K562 (cell line): ENCODE measurements at regions not wholly inside any gene's neighbourhood (a gene's known extent, or its start where the extent isn't known, plus 50 kb on each side); places are given as distances from the start of the nearest gene placed in this dataset.

Experiments
- ATAC-seq: fragments of 200-7000 bp; cut with Tn5 transposase; 3 replicates; pipeline ENCODE4 v1.9.1; 2020; ENCODE audit warnings: moderate library complexity
- BruUV-seq: library from RNA; stranded (reverse); fragments of 400-500 nt; replicated peaks from 2 replicates; lab custom pipeline; 2021; lab: Mats Ljungman, UMichigan
- CTCF ChIA-PET: fragments of 300-600 bp; formaldehyde crosslinking; extraction: SDS; loops from one replicate; lab custom pipeline; 2021; ENCODE audit warnings: low intra/inter-chr PET ratio; lab: Yijun Ruan, JAX
- POLR2A ChIA-PET: fragments of 300-600, 350-650 bp; sonication (Branson Sonifier 250); formaldehyde crosslinking; extraction: SDS; loops from one replicate; lab custom pipeline; 2021; ENCODE audit warnings: antibody characterized with exemption, inconsistent platforms; lab: Yijun Ruan, JAX
- DNase-seq, 4 experiments: peaks; one replicate each; pipeline versions ENCODE4 v3.0.0 to v3.0.0-alpha.2; 2011 to 2018; ENCODE audit warnings: low spot score in 3 of 4, mixed read lengths in 3 of 4; ENCODE audit errors: extremely low read depth in 1 of 4
- FAIRE-seq: peaks from 2 replicates; lab custom pipeline; 2011; peaks lifted over from hg19 to GRCh38; lab: Jason Lieb, UNC
- H2AFZ ChIP-seq: 2 replicates; pipeline ENCODE4 v1.6.0; 2011; ENCODE audit warnings: low read depth, low read length, control low read depth, inconsistent platforms
- H3K27ac ChIP-seq: fragments of 200-600 bp; 3 replicates; pipeline ENCODE4 v1.8.0; 2011; ENCODE audit warnings: low read depth, mild to moderate bottlenecking, control low read depth, inconsistent platforms, low read length, moderate library complexity, mixed read lengths; ENCODE audit errors: extremely low read depth
- H3K27me3 ChIP-seq, 2 experiments: fragments of 300-600 bp in 1 of 2; 2 replicates in 1 of 2; 3 replicates in 1 of 2; pipeline versions ENCODE4 v1.6.0 to v1.8.0; 2011; ENCODE audit warnings: inconsistent platforms in 2 of 2, low read length in 2 of 2, mild to moderate bottlenecking in 1 of 2, mixed read lengths in 1 of 2, moderate library complexity in 1 of 2; ENCODE audit not compliant: control insufficient read depth in 2 of 2, insufficient read depth in 2 of 2
- H3K36me3 ChIP-seq: fragments of 300-600 bp; 3 replicates; pipeline ENCODE4 v1.8.0; 2011; ENCODE audit warnings: mild to moderate bottlenecking, low read length, inconsistent platforms; ENCODE audit not compliant: control insufficient read depth, insufficient read depth
- H3K4me1 ChIP-seq, 2 experiments: fragments of 200-600 bp in 1 of 2; replicated peaks in 1 of 2; 2 replicates in 1 of 2; 3 replicates in 1 of 2; pipeline versions ENCODE4 v1.5.1 to v1.8.0; 2011; ENCODE audit warnings: inconsistent platforms in 2 of 2, low read length in 2 of 2, mild to moderate bottlenecking in 1 of 2, mixed read lengths in 1 of 2, moderate library complexity in 1 of 2; ENCODE audit not compliant: control insufficient read depth in 2 of 2, insufficient read depth in 2 of 2
- H3K4me2 ChIP-seq: 2 replicates; pipeline ENCODE4 v1.6.1; 2011; ENCODE audit warnings: low read length, control low read depth, inconsistent platforms, mixed read lengths; ENCODE audit not compliant: insufficient read depth
- H3K4me3 ChIP-seq: fragments of 200-600 bp; sonication (generic), shearing (Covaris generic); 2 replicates; pipeline ENCODE4 v1.5.1; 2016; ENCODE audit warnings: control low read depth, inconsistent platforms
- H3K79me2 ChIP-seq: fragments of 200-600 bp; 3 replicates; pipeline ENCODE4 v1.8.0; 2011; ENCODE audit warnings: low read length, inconsistent platforms; ENCODE audit not compliant: control insufficient read depth, insufficient read depth
- H3K9ac ChIP-seq, 2 experiments: 2 replicates each; pipeline versions ENCODE4 v1.6.0 to v1.6.1; 2011; ENCODE audit warnings: low read depth in 2 of 2, low read length in 2 of 2, control low read depth in 1 of 2, inconsistent platforms in 1 of 2, mild to moderate bottlenecking in 1 of 2, mixed read lengths in 1 of 2; ENCODE audit not compliant: insufficient read depth in 1 of 2
- H3K9me1 ChIP-seq: one replicate; pipeline ENCODE4 v1.6.0; 2011; ENCODE audit warnings: inconsistent platforms, mild to moderate bottlenecking, low read length, moderate library complexity; ENCODE audit not compliant: control insufficient read depth, insufficient read depth
- H3K9me3 ChIP-seq: replicated peaks from 2 replicates; pipeline ENCODE4 v1.5.1; 2011; ENCODE audit warnings: low read depth, low read length, inconsistent platforms; ENCODE audit not compliant: control insufficient read depth, insufficient read depth
- H4K20me1 ChIP-seq: replicated peaks from 2 replicates; pipeline ENCODE4 v1.6.1; 2011; ENCODE audit warnings: low read length, inconsistent platforms, mixed read lengths; ENCODE audit not compliant: control insufficient read depth, insufficient read depth
- ARHGAP35 ChIP-seq: fragments of 450-650 bp; IDR thresholded peaks from 2 replicates; pipeline ENCODE4 v1.6.1; 2018; ENCODE audit not compliant: partially characterized antibody
- BDP1 ChIP-seq: IDR thresholded peaks from 3 replicates; pipeline ENCODE4 v1.6.1; 2011; ENCODE audit not compliant: insufficient read length, insufficient read depth
- DIDO1 ChIP-seq: fragments of 450-650 bp; IDR thresholded peaks from 2 replicates; pipeline ENCODE4 v1.6.1; 2016; ENCODE audit warnings: low read depth, missing biosample characterization, missing genetic modification characterization
- ELF2 ChIP-seq: fragments of 250-450 bp; sonication (Bioruptor Pico); IDR thresholded peaks from 2 replicates; pipeline ENCODE4 v1.5.0; 2021; ENCODE audit warnings: mild to moderate bottlenecking
- FOXP1 ChIP-seq: sonication (generic); formaldehyde crosslinking; IDR thresholded peaks from 2 replicates; pipeline ENCODE4 v1.8.0; 2022; ENCODE audit warnings: mild to moderate bottlenecking, missing genetic modification reagents
- JUN ChIP-seq, 2 experiments: sonication (generic) in 1 of 2; formaldehyde crosslinking in 1 of 2; IDR thresholded peaks; 2 replicates each; pipeline versions ENCODE4 v1.6.1 to v1.8.0; 2012 to 2022; ENCODE audit warnings: borderline replicate concordance in 2 of 2, mild to moderate bottlenecking in 2 of 2, improper control_type of control experiment in 1 of 2, low read depth in 1 of 2, low read length in 1 of 2, missing genetic modification reagents in 1 of 2
- KHSRP ChIP-seq: fragments of 450-650 bp; IDR thresholded peaks from 2 replicates; pipeline ENCODE4 v1.6.1; 2017
- KLF6 ChIP-seq: fragments of 250-450 bp; sonication (Bioruptor Pico); IDR thresholded peaks from 2 replicates; pipeline ENCODE4 v1.4.0; 2020; ENCODE audit warnings: mild to moderate bottlenecking, moderate library complexity, borderline replicate concordance
- MCM2 ChIP-seq: fragments of 450-650 bp; IDR thresholded peaks from 2 replicates; pipeline ENCODE4 v1.6.1; 2017; ENCODE audit warnings: low read depth, mild to moderate bottlenecking
- MECOM ChIP-seq: fragments of 250-450 bp; sonication (Bioruptor Pico); IDR thresholded peaks from 2 replicates; pipeline ENCODE4 v1.8.0; 2022; ENCODE audit warnings: inconsistent platforms
- PHTF2 ChIP-seq: fragments of 250-450 bp; sonication (Bioruptor Pico); IDR thresholded peaks from 2 replicates; pipeline ENCODE4 v1.5.0; 2021; ENCODE audit warnings: mild to moderate bottlenecking
- PTRF ChIP-seq: fragments of 450-650 bp; IDR thresholded peaks from 2 replicates; pipeline ENCODE4 v1.6.1; 2016; ENCODE audit warnings: mild to moderate bottlenecking, missing genetic modification characterization, missing compliant biosample characterization
- PYGO2 ChIP-seq: fragments of 450-650 bp; IDR thresholded peaks from 2 replicates; pipeline ENCODE4 v1.6.1; 2016; ENCODE audit warnings: mild to moderate bottlenecking, missing genetic modification characterization, moderate library complexity, missing compliant biosample characterization
- SIN3A ChIP-seq, 2 experiments: fragments of 150-350 bp in 1 of 2; IDR thresholded peaks; 2 replicates each; pipeline ENCODE4 v1.6.1; 2011 to 2016; ENCODE audit warnings: borderline replicate concordance in 2 of 2, low read depth in 2 of 2, low read length in 2 of 2, mild to moderate bottlenecking in 2 of 2, moderate library complexity in 2 of 2; ENCODE audit not compliant: control insufficient read depth in 1 of 2
- SLC30A9 ChIP-seq: fragments of 250-450 bp; sonication (Bioruptor Pico); IDR thresholded peaks from 2 replicates; pipeline ENCODE4 v1.8.0; 2022; ENCODE audit warnings: mild to moderate bottlenecking, moderate library complexity
- SRSF1 ChIP-seq: fragments of 200-400 bp; formaldehyde crosslinking; IDR thresholded peaks from 2 replicates; pipeline ENCODE4 v1.6.1; 2017; ENCODE audit warnings: mild to moderate bottlenecking, low read depth, low read length, moderate library complexity
- TGIF2 ChIP-seq: sonication (generic); formaldehyde crosslinking; IDR thresholded peaks from 2 replicates; pipeline ENCODE4 v1.8.1; 2022; ENCODE audit warnings: mild to moderate bottlenecking, missing genetic modification reagents, moderate library complexity
- TRIM24 ChIP-seq, 2 experiments: fragments of 450-650 bp; IDR thresholded peaks; 2 replicates each; pipeline ENCODE4 v1.6.1; 2016
- ZNF217 ChIP-seq: sonication (generic); formaldehyde crosslinking; IDR thresholded peaks from 2 replicates; pipeline ENCODE4 v1.8.0; 2022; ENCODE audit warnings: mild to moderate bottlenecking, missing genetic modification reagents
- ZNF408 ChIP-seq: fragments of 250-450 bp; sonication (Bioruptor Pico); IDR thresholded peaks from 2 replicates; pipeline ENCODE4 v1.4.0; 2020; ENCODE audit warnings: low read depth, mild to moderate bottlenecking, moderate library complexity
- ZNF785 ChIP-seq: fragments of 250-450 bp; sonication (Bioruptor Pico); IDR thresholded peaks from 2 replicates; pipeline ENCODE4 v1.4.0; 2020; ENCODE audit warnings: mild to moderate bottlenecking
- WGBS: fragments of 100-300 bp; shearing (Covaris generic); methylation state at CpG from one replicate; pipeline ENCODE4 v1.1.6; 2016; ENCODE audit warnings: low coverage, mixed read lengths; ENCODE audit not compliant: insufficient coverage; ENCODE audit errors: missing lambda C conversion rate; 5-methylcytosine and 5-hydroxymethylcytosine counted together
- in situ Hi-C: fragments of 300-500 bp; cut with MboI; formaldehyde crosslinking; loops from 4 replicates; pipeline ENCODE4 v1.15.0; 2018; ENCODE audit warnings: inconsistent platforms, mixed read lengths
- intact Hi-C: fragments of 100-400 bp; cut with micrococcal nuclease; formaldehyde crosslinking; loops from 2 replicates; pipeline ENCODE4 v1.14.2; 2022

- Histone ChIP-seq H3K36me3 (no peaks in the 10 kb centered on the region), H4K20me1 (no peaks in the 10 kb centered on the region), H3K4me3 (no peak overlapping the region), H3K9ac (no peak overlapping the region), H3K27me3 (no peaks in the 10 kb centered on the region), H3K4me2 (no peak overlapping the region), H3K27ac (no peak overlapping the region), H2AFZ (no peak overlapping the region), H3K79me2 (no peaks in the 10 kb centered on the region), H3K4me1 (no peaks in the 10 kb centered on the region), H3K9me3 (no peaks in the 10 kb centered on the region), H3K9me1 (no peaks in the 10 kb centered on the region)
- BruUV-seq: no TSS peak
- in situ Hi-C loops (no loop called here), intact Hi-C loops (no loop called here)
- no peak for ATAC-seq
- no peak for DNase-seq
- ChIA-PET POLR2A (no interaction called here), CTCF (no interaction called here)
- TF ChIP-seq JUN (IDR thresholded peaks at IDR 0.05; ENCODE audit: borderline replicate concordance, low read depth, low read length) (no peak), JUN (CRISPR knock-in tag; IDR thresholded peaks at IDR 0.05; ENCODE audit: borderline replicate concordance) (no peak), ZNF217 (no peak), ZNF785 (CRISPR knock-in tag) (no peak), ZNF408 (CRISPR knock-in tag) (no peak), TGIF2 (CRISPR knock-in tag) (no peak), SLC30A9 (CRISPR knock-in tag) (no peak)
- no peak for FAIRE-seq
- 0% methylated on average over 1 of the region's 1 CpG for WGBS
These were observed 311.3 kb upstream of the ADGRL2 start for GRCh38 chr1:81489372-81489934.

- H3K9ac ChIP-seq: no peak overlapping the region
- no peaks in the 10 kb centered on the region for H3K79me2 ChIP-seq
- H4K20me1 ChIP-seq: no peaks in the 10 kb centered on the region
- no peaks in the 10 kb centered on the region for H3K4me1 ChIP-seq
- H3K9me1 ChIP-seq: no peaks in the 10 kb centered on the region
- ChIA-PET CTCF (no interaction called here), POLR2A (no interaction called here)
- no peaks in the 10 kb centered on the region for H3K9me3 ChIP-seq
- FAIRE-seq (no peak), DNase-seq (no peak), ATAC-seq (no peak)
- H3K4me3 ChIP-seq: no peak overlapping the region
- no peaks in the 10 kb centered on the region for H3K27me3 ChIP-seq
- H3K27ac ChIP-seq: no peak overlapping the region
- intact Hi-C loops: no loop called here
- BruUV-seq: no TSS peak
- no peak overlapping the region for H3K4me2 ChIP-seq
- H2AFZ ChIP-seq: no peak overlapping the region
- TF ChIP-seq PYGO2 (tag): no peak
- TF ChIP-seq MECOM (CRISPR knock-in tag): no peak
- TF ChIP-seq ELF2 (CRISPR knock-in tag): no peak
- TF ChIP-seq TRIM24 (IDR thresholded peaks at IDR 0.05): no peak
- no peak for TF ChIP-seq DIDO1 (tag)
- no peak for TF ChIP-seq FOXP1 (CRISPR knock-in tag)
- TF ChIP-seq PHTF2: no peak
- no peak for TF ChIP-seq BDP1
- TF ChIP-seq MCM2: no peak
- TF ChIP-seq SRSF1: no peak
- TF ChIP-seq PTRF (tag): no peak
- TF ChIP-seq ARHGAP35: no peak
- TF ChIP-seq KHSRP: no peak
- no peak for TF ChIP-seq SIN3A (IDR thresholded peaks at IDR 0.05; ENCODE audit: borderline replicate concordance in 2 of 2, control insufficient read depth in 1 of 2, low read depth in 2 of 2, low read length in 2 of 2)
- TF ChIP-seq ZNF217: no peak
- no peak for TF ChIP-seq KLF6 (CRISPR knock-in tag)
- TF ChIP-seq, all 486 proteins: peak for 0
- 3% methylated on average over 2 of the region's 2 CpGs for WGBS
- in situ Hi-C loops: no loop called here
- H3K36me3 ChIP-seq: no peaks in the 10 kb centered on the region
These were observed 316.4 kb upstream of the ADGRL2 start for GRCh38 chr1:81484284-81484683.
